ENCODE measurements at regions not wholly inside any gene's neighbourhood (a gene's known extent, or its start where the extent isn't known, plus 50 kb on each side); places are given as distances from the start of the nearest gene placed in this dataset.

DNA sequence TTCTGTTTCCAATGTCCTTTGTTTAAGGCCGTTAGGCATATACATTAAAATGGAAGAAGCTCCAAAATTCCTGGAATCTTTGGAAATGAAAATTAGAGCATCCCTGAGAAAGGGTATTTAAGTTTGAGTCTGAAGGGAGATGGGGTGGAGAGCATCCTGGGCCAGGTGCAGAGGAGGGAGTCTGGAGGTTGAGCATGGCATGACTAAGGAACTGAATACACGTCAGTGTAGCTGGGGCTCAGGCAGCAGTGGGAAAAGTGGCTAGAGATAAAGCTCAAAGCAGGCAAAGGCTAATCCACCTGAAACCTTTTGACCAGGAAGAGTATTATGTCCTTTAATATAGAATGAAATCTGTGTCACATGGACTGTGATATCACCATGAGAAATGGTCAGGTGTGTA, 669.0 kb upstream of the RBFOX1 start:
- Histone ChIP-seq H3K4me1 (ENCODE audit: control insufficient read depth, insufficient read depth, low read length) (no peaks in the 10 kb centered on the region), H3K27ac (ENCODE audit: insufficient read depth, low read depth, low read length, poor library complexity, severe bottlenecking) (no peak overlapping the region), H3K9me3 (ENCODE audit: control insufficient read depth, low read length) (no peaks in the 10 kb centered on the region), H3K27me3 (ENCODE audit: control insufficient read depth, insufficient read depth, low read length, poor library complexity, severe bottlenecking) (no peaks in the 10 kb centered on the region), H3K36me3 (ENCODE audit: control insufficient read depth, insufficient read depth, low read length) (no peaks in the 10 kb centered on the region), H3K4me3 (ENCODE audit: insufficient read depth, low read depth, low read length) (no peak overlapping the region)
- WGBS, 2 experiments, result 39 to 43% methylated on average over 2 of the region's 2 CpGs

GRCh38 chr16:6656760-6657159, 675.9 kb upstream of the RBFOX1 start:
- H3K4me1 ChIP-seq (ENCODE audit: control insufficient read depth, insufficient read depth, low read length), result no peaks in the 10 kb centered on the region
- H3K4me3 ChIP-seq (ENCODE audit: insufficient read depth, low read depth, low read length), result no peak overlapping the region
- H3K27ac ChIP-seq (ENCODE audit: insufficient read depth, low read depth, low read length, poor library complexity, severe bottlenecking), result no peak overlapping the region
- H3K36me3 ChIP-seq (ENCODE audit: control insufficient read depth, insufficient read depth, low read length), result no peaks in the 10 kb centered on the region
- H3K9me3 ChIP-seq (ENCODE audit: control insufficient read depth, low read length), result no peaks in the 10 kb centered on the region
- no peaks in the 10 kb centered on the region for H3K27me3 ChIP-seq (ENCODE audit: control insufficient read depth, insufficient read depth, low read length, poor library complexity, severe bottlenecking)

DNA sequence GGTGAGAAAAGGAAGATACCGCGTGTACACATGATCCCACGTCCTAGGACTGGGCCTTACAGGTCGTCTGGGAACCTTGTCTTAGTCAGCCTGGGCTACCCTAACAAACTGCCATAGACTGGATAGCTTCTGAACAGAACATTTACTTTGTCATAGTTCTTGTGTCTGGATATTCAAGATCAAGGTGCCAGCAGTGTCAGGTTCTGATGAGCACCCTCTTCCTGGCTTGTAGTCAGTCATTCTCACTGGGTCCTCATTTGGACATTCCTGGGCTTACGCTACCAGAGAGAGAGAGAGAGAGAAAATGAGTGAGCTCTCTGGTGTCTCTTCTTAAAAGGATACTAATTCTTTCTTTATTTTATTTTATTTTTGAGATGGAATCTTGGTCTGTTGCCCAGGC, 685.8 kb upstream of the RBFOX1 start:
- WGBS, 2 experiments, result 96 to 98% methylated on average over 5 of the region's 5 CpGs
- H3K4me3 ChIP-seq (ENCODE audit: insufficient read depth, low read depth, low read length), result no peak overlapping the region
- H3K4me1 ChIP-seq (ENCODE audit: control insufficient read depth, insufficient read depth, low read length), result peaks cover 6% of the 10 kb centered on the region
- H3K9me3 ChIP-seq (ENCODE audit: control insufficient read depth, low read length), result no peaks in the 10 kb centered on the region
- no peaks in the 10 kb centered on the region for H3K36me3 ChIP-seq (ENCODE audit: control insufficient read depth, insufficient read depth, low read length)
- no peaks in the 10 kb centered on the region for H3K27me3 ChIP-seq (ENCODE audit: control insufficient read depth, insufficient read depth, low read length, poor library complexity, severe bottlenecking)
- H3K27ac ChIP-seq (ENCODE audit: insufficient read depth, low read depth, low read length, poor library complexity, severe bottlenecking), result no peak overlapping the region

- H3K27ac ChIP-seq (ENCODE audit: insufficient read depth, low read depth, low read length, poor library complexity, severe bottlenecking), result no peak overlapping the region
- H3K4me3 ChIP-seq (ENCODE audit: insufficient read depth, low read depth, low read length), result no peak overlapping the region
- H3K9me3 ChIP-seq (ENCODE audit: control insufficient read depth, low read length), result no peaks in the 10 kb centered on the region
- WGBS, 2 experiments, result 91 to 92% methylated on average over 25 of the region's 25 CpGs
- no peaks in the 10 kb centered on the region for H3K36me3 ChIP-seq (ENCODE audit: control insufficient read depth, insufficient read depth, low read length)
- peaks cover 8% of the 10 kb centered on the region for H3K4me1 ChIP-seq (ENCODE audit: control insufficient read depth, insufficient read depth, low read length)
- H3K27me3 ChIP-seq (ENCODE audit: control insufficient read depth, insufficient read depth, low read length, poor library complexity, severe bottlenecking), result no peaks in the 10 kb centered on the region
Measured at GRCh38 chr16:6645768-6646568, 686.7 kb upstream of the RBFOX1 start.

GRCh38 chr16:6644916-6645315, 687.7 kb upstream of the RBFOX1 start:
- H3K4me3 ChIP-seq (ENCODE audit: insufficient read depth, low read depth, low read length), result no peak overlapping the region
- no peak overlapping the region for H3K27ac ChIP-seq (ENCODE audit: insufficient read depth, low read depth, low read length, poor library complexity, severe bottlenecking)
- H3K9me3 ChIP-seq (ENCODE audit: control insufficient read depth, low read length), result no peaks in the 10 kb centered on the region
- no peaks in the 10 kb centered on the region for H3K36me3 ChIP-seq (ENCODE audit: control insufficient read depth, insufficient read depth, low read length)
- H3K27me3 ChIP-seq (ENCODE audit: control insufficient read depth, insufficient read depth, low read length, poor library complexity, severe bottlenecking), result no peaks in the 10 kb centered on the region
- WGBS, 2 experiments, result 90 to 92% methylated on average over 4 of the region's 4 CpGs
- peaks cover 8% of the 10 kb centered on the region for H3K4me1 ChIP-seq (ENCODE audit: control insufficient read depth, insufficient read depth, low read length)

DNA sequence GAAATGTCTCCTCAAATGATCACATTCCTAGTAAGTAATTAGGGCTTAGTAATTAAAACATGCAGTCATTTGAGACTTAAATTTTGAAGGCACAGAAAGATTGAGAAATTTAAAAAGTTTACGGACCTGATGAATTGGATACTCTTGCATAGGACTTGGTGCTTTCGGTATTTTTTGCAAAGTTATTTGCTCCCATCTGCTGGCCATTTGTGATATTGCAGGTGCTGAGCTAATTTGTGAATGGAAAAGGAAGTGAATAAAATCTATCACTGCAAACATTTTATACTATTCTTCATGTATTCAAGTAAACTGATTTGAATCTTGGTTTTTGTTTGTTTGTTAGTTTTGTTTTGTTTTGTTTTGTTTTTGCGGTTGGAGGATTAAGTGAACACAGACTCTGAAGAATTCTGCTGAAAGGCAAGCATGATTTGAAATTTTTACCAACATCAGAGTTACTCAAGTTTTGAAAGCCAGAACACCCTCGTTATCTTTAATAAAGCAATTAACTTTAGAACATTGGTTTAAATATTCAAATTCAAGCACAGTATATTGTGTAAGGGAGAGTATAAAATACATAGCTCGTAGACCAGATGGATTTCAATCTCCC, 689.5 kb upstream of the RBFOX1 start:
- WGBS, 2 experiments, result 29 to 39% methylated on average over 4 of the region's 5 CpGs
- H3K27ac ChIP-seq (ENCODE audit: insufficient read depth, low read depth, low read length, poor library complexity, severe bottlenecking), result no peak overlapping the region

GRCh38 chr16:6642271-6642670, 690.4 kb upstream of the RBFOX1 start:
- WGBS, 2 experiments, result 53 to 58% methylated on average over 8 to 9 of the region's 9 CpGs
- H3K9me3 ChIP-seq (ENCODE audit: control insufficient read depth, low read length), result no peaks in the 10 kb centered on the region
- H3K4me3 ChIP-seq (ENCODE audit: insufficient read depth, low read depth, low read length), result no peak overlapping the region
- peaks cover 8% of the 10 kb centered on the region for H3K4me1 ChIP-seq (ENCODE audit: control insufficient read depth, insufficient read depth, low read length)
- no peaks in the 10 kb centered on the region for H3K27me3 ChIP-seq (ENCODE audit: control insufficient read depth, insufficient read depth, low read length, poor library complexity, severe bottlenecking)
- no peak overlapping the region for H3K27ac ChIP-seq (ENCODE audit: insufficient read depth, low read depth, low read length, poor library complexity, severe bottlenecking)
- H3K36me3 ChIP-seq (ENCODE audit: control insufficient read depth, insufficient read depth, low read length), result no peaks in the 10 kb centered on the region

More for the DNA sequence above, 689.5 kb upstream of the RBFOX1 start:
- no peaks in the 10 kb centered on the region for H3K36me3 ChIP-seq (ENCODE audit: control insufficient read depth, insufficient read depth, low read length)
- no peaks in the 10 kb centered on the region for H3K27me3 ChIP-seq (ENCODE audit: control insufficient read depth, insufficient read depth, low read length, poor library complexity, severe bottlenecking)
- no peaks in the 10 kb centered on the region for H3K9me3 ChIP-seq (ENCODE audit: control insufficient read depth, low read length)
- peaks cover 8% of the 10 kb centered on the region for H3K4me1 ChIP-seq (ENCODE audit: control insufficient read depth, insufficient read depth, low read length)
- H3K4me3 ChIP-seq (ENCODE audit: insufficient read depth, low read depth, low read length), result no peak overlapping the region

DNA sequence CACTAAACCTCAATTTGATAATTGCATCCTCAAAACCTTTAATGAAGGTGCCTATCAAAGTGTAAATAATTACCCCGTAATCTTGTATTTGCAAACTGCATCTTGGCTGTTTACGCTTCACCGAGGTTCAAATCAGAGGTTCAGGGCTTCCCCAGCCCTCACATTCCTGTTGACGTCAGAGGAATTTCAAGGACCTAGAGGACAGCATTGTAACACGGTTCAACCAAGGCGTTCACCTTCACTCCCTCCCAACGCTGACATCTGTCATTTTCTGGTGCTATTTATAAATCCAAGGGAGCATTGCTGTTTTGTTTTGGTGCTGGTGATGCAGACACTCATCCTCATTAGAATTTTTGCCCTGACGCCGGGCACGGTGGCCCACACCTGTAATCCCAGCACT, 691.6 kb upstream of the RBFOX1 start:
- Histone ChIP-seq H3K9me3 (ENCODE audit: control insufficient read depth, low read length) (no peaks in the 10 kb centered on the region), H3K36me3 (ENCODE audit: control insufficient read depth, insufficient read depth, low read length) (no peaks in the 10 kb centered on the region), H3K27me3 (ENCODE audit: control insufficient read depth, insufficient read depth, low read length, poor library complexity, severe bottlenecking) (no peaks in the 10 kb centered on the region), H3K4me1 (ENCODE audit: control insufficient read depth, insufficient read depth, low read length) (peaks cover 8% of the 10 kb centered on the region), H3K4me3 (ENCODE audit: insufficient read depth, low read depth, low read length) (no peak overlapping the region), H3K27ac (ENCODE audit: insufficient read depth, low read depth, low read length, poor library complexity, severe bottlenecking) (no peak overlapping the region)
- 92 to 94% methylated on average over 10 of the region's 10 CpGs for WGBS, 2 experiments

- no peak overlapping the region for H3K4me3 ChIP-seq (ENCODE audit: insufficient read depth, low read depth, low read length)
- H3K36me3 ChIP-seq (ENCODE audit: control insufficient read depth, insufficient read depth, low read length), result no peaks in the 10 kb centered on the region
- 92% methylated on average over 2 of the region's 4 CpGs; no CpG with 5 or more reads in 1 of the 2 experiments for WGBS, 2 experiments
- H3K27ac ChIP-seq (ENCODE audit: insufficient read depth, low read depth, low read length, poor library complexity, severe bottlenecking), result no peak overlapping the region
- H3K9me3 ChIP-seq (ENCODE audit: control insufficient read depth, low read length), result no peaks in the 10 kb centered on the region
- no peaks in the 10 kb centered on the region for H3K4me1 ChIP-seq (ENCODE audit: control insufficient read depth, insufficient read depth, low read length)
- no peaks in the 10 kb centered on the region for H3K27me3 ChIP-seq (ENCODE audit: control insufficient read depth, insufficient read depth, low read length, poor library complexity, severe bottlenecking)
Measured at GRCh38 chr16:6636457-6636856, 696.2 kb upstream of the RBFOX1 start.

- no peaks in the 10 kb centered on the region for H3K36me3 ChIP-seq (ENCODE audit: control insufficient read depth, insufficient read depth, low read length)
- no peaks in the 10 kb centered on the region for H3K4me1 ChIP-seq (ENCODE audit: control insufficient read depth, insufficient read depth, low read length)
- H3K4me3 ChIP-seq (ENCODE audit: insufficient read depth, low read depth, low read length), result no peak overlapping the region
- 98 to 100% methylated on average over 2 of the region's 3 CpGs for WGBS, 2 experiments
- no peaks in the 10 kb centered on the region for H3K27me3 ChIP-seq (ENCODE audit: control insufficient read depth, insufficient read depth, low read length, poor library complexity, severe bottlenecking)
- no peaks in the 10 kb centered on the region for H3K9me3 ChIP-seq (ENCODE audit: control insufficient read depth, low read length)
- H3K27ac ChIP-seq (ENCODE audit: insufficient read depth, low read depth, low read length, poor library complexity, severe bottlenecking), result no peak overlapping the region
Measured at GRCh38 chr16:6634151-6634550, 698.5 kb upstream of the RBFOX1 start.
